GM10266 (cell line): ENCODE measurements at regions not wholly inside any gene's neighbourhood (a gene's known extent, or its start where the extent isn't known, plus 50 kb on each side); places are given as distances from the start of the nearest gene placed in this dataset.

ENCODE experiments used
- DNase-seq: peaks from one replicate; pipeline ENCODE4 v3.0.0; 2012; ENCODE audit errors: extremely low spot score
- TF ChIP-seq, protein P1 (sequence below): IDR thresholded peaks from 2 replicates; pipeline ENCODE4 v1.5.1; 2012; ENCODE audit warnings: mild to moderate bottlenecking, low read depth; ENCODE audit not compliant: control insufficient read depth, insufficient read depth; ENCODE audit errors: missing control alignments

DNA sequence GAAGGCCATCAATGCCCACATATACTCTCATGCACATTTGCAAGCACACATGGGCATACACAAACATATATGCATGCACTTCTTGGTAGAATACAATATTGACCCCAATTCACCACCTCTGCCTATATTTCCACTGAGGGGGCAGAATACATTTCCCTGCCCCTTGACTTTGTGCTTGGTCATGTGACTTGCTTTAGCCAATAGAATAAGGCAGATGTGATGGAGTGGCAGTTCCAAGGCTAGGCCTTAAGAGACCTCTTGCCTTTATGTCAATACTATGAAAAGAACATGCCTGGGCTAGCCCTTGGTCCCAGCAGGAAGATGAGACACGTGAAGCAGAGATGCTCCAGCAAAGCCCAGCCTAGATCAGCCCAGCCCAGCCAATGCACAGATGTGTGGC lies 66.0 kb upstream of the GRIK3 start:
- TF ChIP-seq, protein P1, sequence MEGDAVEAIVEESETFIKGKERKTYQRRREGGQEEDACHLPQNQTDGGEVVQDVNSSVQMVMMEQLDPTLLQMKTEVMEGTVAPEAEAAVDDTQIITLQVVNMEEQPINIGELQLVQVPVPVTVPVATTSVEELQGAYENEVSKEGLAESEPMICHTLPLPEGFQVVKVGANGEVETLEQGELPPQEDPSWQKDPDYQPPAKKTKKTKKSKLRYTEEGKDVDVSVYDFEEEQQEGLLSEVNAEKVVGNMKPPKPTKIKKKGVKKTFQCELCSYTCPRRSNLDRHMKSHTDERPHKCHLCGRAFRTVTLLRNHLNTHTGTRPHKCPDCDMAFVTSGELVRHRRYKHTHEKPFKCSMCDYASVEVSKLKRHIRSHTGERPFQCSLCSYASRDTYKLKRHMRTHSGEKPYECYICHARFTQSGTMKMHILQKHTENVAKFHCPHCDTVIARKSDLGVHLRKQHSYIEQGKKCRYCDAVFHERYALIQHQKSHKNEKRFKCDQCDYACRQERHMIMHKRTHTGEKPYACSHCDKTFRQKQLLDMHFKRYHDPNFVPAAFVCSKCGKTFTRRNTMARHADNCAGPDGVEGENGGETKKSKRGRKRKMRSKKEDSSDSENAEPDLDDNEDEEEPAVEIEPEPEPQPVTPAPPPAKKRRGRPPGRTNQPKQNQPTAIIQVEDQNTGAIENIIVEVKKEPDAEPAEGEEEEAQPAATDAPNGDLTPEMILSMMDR, result no peak
- no peak for DNase-seq

DNA sequence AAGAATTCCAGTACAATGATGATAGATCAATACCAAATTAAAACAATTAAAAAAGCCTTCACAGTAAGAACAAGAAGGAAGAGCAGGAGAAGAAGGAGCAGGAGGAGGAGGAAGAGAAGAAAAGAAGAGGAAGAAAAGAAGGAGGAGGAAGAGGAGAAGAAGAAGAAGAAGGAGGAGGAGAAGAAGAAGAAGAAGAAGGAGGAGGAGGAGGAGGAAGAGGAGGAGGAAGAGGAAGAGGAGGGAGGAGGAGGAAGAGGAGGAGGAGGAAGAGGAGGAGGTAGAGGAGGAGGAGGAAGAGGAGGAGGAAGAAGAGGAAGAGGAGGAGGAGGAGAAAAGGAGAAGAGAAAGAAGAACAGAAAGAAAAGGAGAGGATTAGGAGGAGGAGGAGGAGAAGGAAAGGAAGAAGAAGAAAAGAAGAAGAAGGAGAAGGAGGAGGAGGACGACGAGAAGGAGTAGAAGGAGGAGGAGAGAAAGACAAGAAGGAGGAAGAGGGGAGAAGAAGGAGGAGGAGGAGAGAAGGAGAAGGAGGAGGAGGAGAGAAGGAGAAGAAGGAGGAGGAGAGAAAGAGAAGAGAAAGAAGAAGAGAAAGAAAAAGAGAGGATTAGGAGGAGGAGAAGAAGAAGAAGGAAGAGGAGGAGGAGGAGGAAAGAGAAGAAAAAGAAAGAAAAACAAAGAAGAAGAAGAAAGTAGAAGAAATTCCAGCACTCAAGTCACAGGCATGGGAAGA lies 68.5 kb upstream of the GRIK3 start:
- DNase-seq, result no peak
- TF ChIP-seq, protein P1, result no peak

DNA sequence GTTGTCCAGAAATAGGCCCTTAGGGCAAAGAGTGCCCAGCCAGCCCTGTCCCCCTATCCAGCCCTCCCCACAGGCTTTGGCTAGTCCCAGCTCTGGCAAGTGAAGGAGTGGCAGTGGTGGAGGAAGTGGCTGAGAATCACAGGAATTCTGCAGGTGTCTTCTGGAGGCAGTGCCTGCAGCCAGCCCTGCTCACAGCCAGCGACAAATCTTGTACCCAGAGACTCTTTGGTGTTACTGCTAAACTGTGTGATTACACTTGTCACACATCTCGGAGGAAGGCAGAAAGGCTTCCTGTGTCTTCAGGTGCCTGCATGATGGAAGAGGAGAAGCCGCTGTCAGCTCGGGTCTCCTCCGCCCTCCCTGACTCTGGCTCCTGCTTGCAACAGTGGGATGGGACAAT lies 71.6 kb upstream of the GRIK3 start:
- no peak for DNase-seq
- TF ChIP-seq, protein P1, result no peak

DNA sequence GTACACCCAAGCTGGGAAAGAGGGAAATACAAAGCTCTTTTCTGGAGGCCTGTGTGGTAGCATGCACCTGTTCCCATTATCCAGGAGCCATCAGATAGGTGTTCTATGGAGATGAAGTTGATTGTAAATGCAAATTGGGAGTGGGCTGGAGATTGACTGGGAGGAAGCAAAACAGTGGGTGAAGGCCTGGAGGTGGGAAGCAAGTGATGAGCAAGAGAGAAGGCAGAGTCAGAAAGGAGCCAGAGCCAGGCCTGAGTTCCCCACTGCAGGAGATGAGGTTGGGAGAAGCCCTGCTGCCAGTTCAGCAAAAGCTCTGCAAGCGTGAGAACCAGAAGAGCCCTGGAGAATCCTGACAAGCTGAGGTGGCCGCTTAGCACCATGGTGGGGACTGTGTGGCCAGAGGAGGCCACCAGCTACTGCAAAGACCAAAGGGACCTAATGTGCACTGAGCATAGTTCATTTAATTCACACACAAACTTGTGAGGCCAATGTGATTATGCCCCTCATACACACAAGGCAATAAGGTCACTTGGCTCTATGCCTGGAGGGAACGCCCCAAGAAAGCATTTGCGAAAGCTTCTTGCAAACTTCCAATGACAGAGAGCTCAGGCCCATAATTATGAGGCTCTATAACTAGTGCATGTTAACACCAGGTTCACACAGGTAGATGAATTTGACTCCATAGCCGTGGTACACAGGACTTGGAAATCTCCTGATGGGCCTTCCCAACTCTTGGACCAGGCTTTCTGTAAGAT lies 73.0 kb upstream of the GRIK3 start:
- TF ChIP-seq, protein P1, result no peak
- no peak for DNase-seq

DNA sequence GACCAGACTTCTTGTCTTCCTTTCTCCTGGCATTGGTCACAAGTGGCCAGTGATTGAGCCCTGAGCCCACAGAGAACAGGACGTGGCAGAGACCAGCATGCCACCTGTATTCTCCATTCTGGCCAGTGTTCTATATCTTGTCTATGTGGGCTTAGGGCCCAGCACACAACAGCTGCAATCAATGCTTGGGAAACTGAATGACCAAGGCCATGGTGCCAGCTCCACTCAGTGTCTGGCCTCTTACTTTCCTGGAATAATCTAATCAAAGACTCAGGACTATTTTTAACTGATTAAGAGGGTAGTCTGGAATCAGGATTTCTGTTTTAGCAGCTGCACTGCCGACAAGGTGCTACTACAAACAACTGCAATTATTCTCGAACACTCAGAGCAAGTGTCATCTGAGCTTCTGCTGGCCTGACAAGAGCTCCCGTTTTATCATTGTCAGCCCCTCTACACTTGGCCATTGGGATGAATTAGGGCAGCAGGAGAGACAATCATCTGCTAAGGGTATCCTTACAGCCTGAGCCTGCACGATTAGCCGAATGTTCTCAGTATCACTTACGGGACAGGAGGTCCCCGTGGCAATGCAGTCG lies 74.4 kb upstream of the GRIK3 start:
- no peak for DNase-seq

DNA sequence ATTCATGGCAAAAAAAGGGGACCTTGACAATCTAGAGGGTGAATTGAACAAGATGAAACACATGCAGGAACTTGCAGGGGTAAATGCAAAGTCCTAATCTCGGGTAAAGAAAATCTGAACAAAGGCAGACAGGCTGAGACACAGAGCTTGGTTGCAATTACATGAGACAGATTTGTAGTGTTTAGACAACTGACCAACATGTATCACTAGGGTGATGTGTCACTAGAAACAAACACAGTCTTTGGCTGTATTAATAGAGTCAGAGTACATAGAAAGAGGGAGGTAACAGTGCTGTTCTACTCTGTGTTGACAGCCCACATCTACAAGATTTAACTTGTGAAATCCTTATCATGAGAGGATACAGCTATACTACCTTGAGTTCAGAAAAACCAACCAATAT lies 78.1 kb upstream of the GRIK3 start:
- no peak for DNase-seq
- TF ChIP-seq, protein P1, result no peak

More for the DNA sequence above, 74.4 kb upstream of the GRIK3 start:
- TF ChIP-seq, protein P1, result no peak
